Tibial artery (tissue), 4 donors: ENCODE measurements at regions not wholly inside any gene's neighbourhood (a gene's known extent, or its start where the extent isn't known, plus 50 kb on each side); places are given as distances from the start of the nearest gene placed in this dataset.
"Not testable (repeated sequence)": the region's sequence is repeated elsewhere in the genome, so short reads cannot be mapped to it uniquely, and the experiment has no call there.

Experiments used
- DNase-seq, 2 donors: peaks; one replicate each; pipeline ENCODE4 v3.0.0-alpha.2; 2019
- H3K27ac ChIP-seq, 2 donors: fragments of 200-600 bp; sonication (generic) in 1 of 2; 1 replicate in 1 of 2; 2 replicates in 1 of 2; pipeline ENCODE4 v1.5.1; 2018 to 2019; ENCODE audit warnings: mild to moderate bottlenecking in 1 of 2
- H3K27me3 ChIP-seq, 2 donors: fragments of 200-600 bp; sonication (generic) in 1 of 2; one replicate each; pipeline versions ENCODE4 v1.5.1 to v1.6.0; 2016 to 2019
- H3K36me3 ChIP-seq, 3 donors: fragments of 200-600 bp; sonication (generic) in 2 of 3; one replicate each; pipeline ENCODE4 v1.5.1; 2016 to 2019; ENCODE audit warnings: mild to moderate bottlenecking in 2 of 3
- H3K4me1 ChIP-seq, 4 donors: fragments of 200-600 bp; sonication (generic) in 2 of 4; 1 replicate in 3 of 4; 2 replicates in 1 of 4; pipeline ENCODE4 v1.5.1; 2016 to 2019
- H3K4me3 ChIP-seq, 2 donors: fragments of 200-600 bp; sonication (generic) in 1 of 2; 1 replicate in 1 of 2; 2 replicates in 1 of 2; pipeline ENCODE4 v1.5.1; 2018 to 2019; ENCODE audit warnings: mild to moderate bottlenecking in 2 of 2
- H3K9me3 ChIP-seq, 3 donors: fragments of 200-600 bp; sonication (generic) in 1 of 3; one replicate each; pipeline ENCODE4 v1.5.1; 2016 to 2019
- intact Hi-C: fragments of 100-400 bp; cut with DNase I; formaldehyde crosslinking; loops from one replicate; pipeline ENCODE4 v1.15.0; 2023; ENCODE audit warnings: low total_unique reads
- TF ChIP-seq, protein P1 (sequence below), 2 experiments: fragments of 200-600 bp in 1 of 2; fragments of 450-650 bp in 1 of 2; IDR thresholded peaks; one replicate each; pipeline ENCODE4 v1.5.1; 2017 to 2019; ENCODE audit warnings: antibody characterized with exemption in 2 of 2, mild to moderate bottlenecking in 1 of 2, moderate library complexity in 1 of 2

DNA sequence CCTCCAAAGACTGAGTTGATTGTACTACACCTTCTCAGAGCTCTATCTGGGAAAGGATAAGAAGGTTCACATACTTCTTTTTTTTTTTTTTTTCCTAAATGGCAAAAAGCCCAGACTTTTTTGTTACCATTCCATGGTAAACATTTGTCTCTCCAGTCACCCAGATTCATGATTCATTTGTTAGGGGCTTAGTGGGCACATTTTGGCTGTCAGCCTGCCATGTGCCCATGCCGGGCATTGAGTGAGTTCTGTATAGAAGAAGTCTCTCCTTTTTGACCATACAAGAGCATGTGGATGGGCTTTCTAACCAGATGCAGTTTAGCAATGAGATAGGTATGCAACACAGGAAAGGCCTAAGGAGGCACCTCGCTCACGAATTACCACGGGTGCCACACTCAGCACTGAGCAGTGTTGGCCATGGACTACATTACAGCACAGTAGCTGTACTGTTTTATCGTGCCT, 447.5 kb upstream of the HSF2 start:
- H3K4me3 ChIP-seq, result no peak overlapping the region
- H3K27ac ChIP-seq, result peak overlapping the region; percentile 52 to 60
- H3K9me3 ChIP-seq, result no peaks in the 10 kb centered on the region
- no peaks in the 10 kb centered on the region for H3K27me3 ChIP-seq
- H3K4me1 ChIP-seq, result peaks cover 0 to 24% (median 7%) of the 10 kb centered on the region in 4 donors
- DNase-seq, result peak; percentile 31 to 73
- TF ChIP-seq, protein P1, sequence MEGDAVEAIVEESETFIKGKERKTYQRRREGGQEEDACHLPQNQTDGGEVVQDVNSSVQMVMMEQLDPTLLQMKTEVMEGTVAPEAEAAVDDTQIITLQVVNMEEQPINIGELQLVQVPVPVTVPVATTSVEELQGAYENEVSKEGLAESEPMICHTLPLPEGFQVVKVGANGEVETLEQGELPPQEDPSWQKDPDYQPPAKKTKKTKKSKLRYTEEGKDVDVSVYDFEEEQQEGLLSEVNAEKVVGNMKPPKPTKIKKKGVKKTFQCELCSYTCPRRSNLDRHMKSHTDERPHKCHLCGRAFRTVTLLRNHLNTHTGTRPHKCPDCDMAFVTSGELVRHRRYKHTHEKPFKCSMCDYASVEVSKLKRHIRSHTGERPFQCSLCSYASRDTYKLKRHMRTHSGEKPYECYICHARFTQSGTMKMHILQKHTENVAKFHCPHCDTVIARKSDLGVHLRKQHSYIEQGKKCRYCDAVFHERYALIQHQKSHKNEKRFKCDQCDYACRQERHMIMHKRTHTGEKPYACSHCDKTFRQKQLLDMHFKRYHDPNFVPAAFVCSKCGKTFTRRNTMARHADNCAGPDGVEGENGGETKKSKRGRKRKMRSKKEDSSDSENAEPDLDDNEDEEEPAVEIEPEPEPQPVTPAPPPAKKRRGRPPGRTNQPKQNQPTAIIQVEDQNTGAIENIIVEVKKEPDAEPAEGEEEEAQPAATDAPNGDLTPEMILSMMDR (IDR thresholded peaks at IDR 0.05), result no peak
- H3K36me3 ChIP-seq, result no peaks in the 10 kb centered on the region
- intact Hi-C loops, result no loop called here

DNA sequence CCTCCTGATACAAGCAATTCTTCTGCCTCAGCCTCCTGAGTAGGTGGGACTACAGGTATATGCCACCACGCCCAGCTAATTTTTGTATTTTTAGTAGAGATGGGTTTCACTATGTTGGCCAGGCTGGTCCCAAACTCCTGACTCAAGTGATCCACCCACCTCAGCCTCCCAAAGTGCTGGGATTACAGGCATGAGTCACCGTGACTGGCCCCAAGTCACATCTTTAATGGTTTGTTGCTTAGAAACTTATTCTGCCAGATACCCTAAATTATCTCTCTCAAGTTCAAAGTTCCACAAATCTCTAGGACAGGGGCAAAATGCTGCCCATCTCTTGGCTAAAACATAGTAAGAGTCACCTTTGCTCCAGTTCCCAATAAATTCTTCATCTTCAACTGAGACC, 444.1 kb upstream of the HSF2 start:
- H3K9me3 ChIP-seq, result not testable (repeated sequence)

DNA sequence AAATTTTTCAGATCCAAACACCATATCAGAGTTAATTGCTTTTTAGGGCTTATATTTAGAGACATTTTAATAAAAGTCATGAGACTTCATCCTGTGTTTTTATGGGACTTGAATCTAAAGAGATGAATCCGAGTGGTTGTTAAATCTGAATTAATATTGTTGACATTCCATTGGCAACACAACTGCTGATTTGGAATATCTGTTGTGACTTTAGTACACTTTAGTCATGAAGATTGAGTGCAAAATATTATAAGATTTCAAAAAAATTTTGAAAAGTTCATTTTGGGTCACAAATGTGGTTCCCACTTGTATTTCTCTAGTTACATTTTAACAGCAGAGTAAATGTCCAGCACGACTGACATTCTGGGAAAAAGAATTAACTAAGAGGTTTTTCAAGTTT, 442.7 kb upstream of the HSF2 start:
- no peaks in the 10 kb centered on the region for H3K36me3 ChIP-seq
- DNase-seq, result no peak
- no peaks in the 10 kb centered on the region for H3K9me3 ChIP-seq
- no peak overlapping the region for H3K27ac ChIP-seq
- intact Hi-C loops, result no loop called here
- H3K4me3 ChIP-seq, result no peak overlapping the region
- TF ChIP-seq, protein P1 (IDR thresholded peaks at IDR 0.05), result no peak
- peaks cover 0 to 12% (median 2%) of the 10 kb centered on the region in 4 donors for H3K4me1 ChIP-seq
- H3K27me3 ChIP-seq, result no peaks in the 10 kb centered on the region

More for the DNA sequence above, 444.1 kb upstream of the HSF2 start:
- DNase-seq, H3K27ac ChIP-seq, intact Hi-C loops, H3K4me3 ChIP-seq, H3K27me3 ChIP-seq, H3K36me3 ChIP-seq: not testable (repeated sequence)
- peaks cover 0 to 24% (median 7%) of the 10 kb centered on the region in 4 donors for H3K4me1 ChIP-seq

DNA sequence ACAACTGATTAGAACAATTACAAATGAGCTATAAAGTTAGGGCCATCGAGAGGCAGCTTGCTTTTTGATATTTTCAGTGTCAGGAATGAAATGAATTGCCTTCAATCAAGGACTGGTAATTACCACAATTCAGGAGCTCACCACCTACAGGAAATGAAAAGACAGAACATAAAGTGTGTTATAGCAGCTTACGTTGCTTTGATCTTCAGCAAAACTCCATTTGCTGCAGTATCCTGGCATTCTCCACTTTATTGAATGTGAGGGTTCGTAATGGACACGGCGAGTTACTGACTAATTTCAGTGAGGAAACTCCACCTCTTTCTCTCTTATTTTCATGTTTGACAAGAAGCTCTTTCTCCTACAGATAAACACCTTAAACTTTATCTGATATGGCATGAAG, 440.0 kb upstream of the HSF2 start:
- intact Hi-C loops, result no loop called here
- TF ChIP-seq, protein P1 (IDR thresholded peaks at IDR 0.05), result no peak
- Histone ChIP-seq H3K27ac (no peak overlapping the region), H3K27me3 (no peaks in the 10 kb centered on the region), H3K36me3 (no peaks in the 10 kb centered on the region), H3K4me1 (no peaks in the 10 kb centered on the region), H3K4me3 (no peak overlapping the region), H3K9me3 (no peaks in the 10 kb centered on the region)
- no peak for DNase-seq

DNA sequence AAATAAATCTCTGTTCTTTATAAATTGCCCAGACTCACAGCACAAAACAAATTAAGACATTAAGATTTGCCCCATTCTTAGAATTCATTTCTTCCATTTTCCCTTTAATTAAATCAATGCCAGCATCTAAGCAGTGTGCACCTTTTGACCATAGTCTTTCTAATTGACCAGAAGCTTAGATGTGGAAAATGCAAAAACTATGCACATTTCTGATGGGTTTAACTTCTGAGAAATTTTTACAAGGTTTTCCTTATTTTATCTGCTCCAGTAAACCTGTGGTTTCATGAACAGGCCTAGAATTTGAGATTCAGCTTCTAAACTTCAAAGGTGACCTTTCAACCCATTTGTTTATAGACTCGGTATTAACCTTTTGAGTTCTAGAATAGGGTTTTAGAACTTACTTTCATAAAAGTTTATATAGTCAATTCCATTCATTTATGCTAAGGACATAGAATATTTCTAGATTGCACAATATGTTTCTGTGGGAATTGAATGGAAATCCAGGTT, 437.8 kb upstream of the HSF2 start:
- no peak overlapping the region for H3K4me3 ChIP-seq
- intact Hi-C loops, result no loop called here
- H3K9me3 ChIP-seq, result no peaks in the 10 kb centered on the region
- TF ChIP-seq, protein P1 (IDR thresholded peaks at IDR 0.05), result no peak
- no peak for DNase-seq
- no peaks in the 10 kb centered on the region for H3K36me3 ChIP-seq
- H3K27ac ChIP-seq, result no peak overlapping the region
- H3K4me1 ChIP-seq, result no peaks in the 10 kb centered on the region
- H3K27me3 ChIP-seq, result no peaks in the 10 kb centered on the region

DNA sequence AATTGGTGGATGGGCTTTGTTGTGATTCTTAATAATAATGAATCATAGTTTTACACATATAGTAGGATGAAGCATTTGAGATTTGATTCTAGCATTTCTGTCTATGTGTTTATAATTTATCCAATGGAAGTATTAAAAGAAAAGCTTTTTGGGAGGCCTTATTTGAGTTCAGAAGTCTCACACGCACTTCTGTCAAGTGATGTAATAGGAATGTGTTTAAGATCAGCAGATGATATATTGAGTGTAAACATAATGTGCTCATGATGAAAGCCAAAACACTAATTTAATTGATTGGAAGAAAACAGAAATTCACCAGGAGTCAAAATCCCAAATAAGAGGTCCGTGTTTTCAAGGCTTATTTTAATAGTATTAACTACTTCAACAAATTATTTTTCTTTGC, 435.6 kb upstream of the HSF2 start:
- Histone ChIP-seq H3K4me1 (no peaks in the 10 kb centered on the region), H3K27ac (no peak overlapping the region), H3K27me3 (no peaks in the 10 kb centered on the region), H3K36me3 (no peaks in the 10 kb centered on the region), H3K9me3 (no peaks in the 10 kb centered on the region), H3K4me3 (no peak overlapping the region)
- TF ChIP-seq, protein P1 (IDR thresholded peaks at IDR 0.05), result no peak
- intact Hi-C loops, result no loop called here
- DNase-seq, result no peak
